ENCODE measurements at regions not wholly inside any gene's neighbourhood (a gene's known extent, or its start where the extent isn't known, plus 50 kb on each side); places are given as distances from the start of the nearest gene placed in this dataset.

GRCh38 chr2:19046986-19047780 is 311.2 kb downstream of the OSR1 start:
- no peak overlapping the region for H3K27ac ChIP-seq
- no peaks in the 10 kb centered on the region for H3K4me1 ChIP-seq (replicated peaks in 1 of 2)
- WGBS, 10 experiments, result 44 to 92% (median 82%) methylated on average over 2 to 4 of the region's 4 CpGs; no CpG with 5 or more reads in 1 of the 10 experiments
- in situ Hi-C loops (cut with MboI; ENCODE audit: low pct_unique_long_range_greater_than_20kb in 2 of 9, low sequenced_read_pairs in 9 of 9, unreplicated experiment in 9 of 9), result loop anchor here in 1 of 9 experiments (25.0 kb wide), 2 partner anchors 110 to 285 kb away; no protein-coding TSS in a partner anchor
- no peak for ATAC-seq (replicated peaks in 6 of 8)
- H3K4me3 ChIP-seq, result no peak overlapping the region

DNA sequence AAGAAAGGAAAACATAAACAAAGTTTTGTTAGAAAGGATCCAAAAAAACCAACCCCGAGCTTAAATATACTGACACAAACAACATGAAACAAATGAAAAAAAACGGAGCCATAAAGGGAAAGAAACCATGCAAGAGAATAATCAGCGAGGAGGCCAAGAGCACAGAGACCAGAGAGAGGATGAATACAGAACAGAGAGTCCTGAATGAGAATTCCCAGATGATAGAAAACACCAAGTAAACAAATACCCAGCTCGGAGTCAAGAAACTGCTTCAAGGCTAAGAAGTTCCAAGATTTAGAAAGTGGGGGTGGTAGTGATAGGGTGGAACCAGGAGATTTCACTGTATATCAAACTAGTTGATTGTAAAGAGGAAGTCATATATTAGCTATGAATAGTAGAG is 313.3 kb downstream of the OSR1 start:
- no peak overlapping the region for H3K27ac ChIP-seq
- H3K4me3 ChIP-seq, result no peak overlapping the region
- in situ Hi-C loops (cut with MboI; ENCODE audit: low pct_unique_long_range_greater_than_20kb in 2 of 9, low sequenced_read_pairs in 9 of 9, unreplicated experiment in 9 of 9), result loop anchor here in 1 of 9 experiments (25.0 kb wide), 2 partner anchors 108 to 283 kb away; no protein-coding TSS in a partner anchor
- WGBS, 10 experiments, result 64 to 92% (median 82%) methylated on average over 3 to 4 of the region's 4 CpGs; no CpG with 5 or more reads in 1 of the 10 experiments
- H3K4me1 ChIP-seq (replicated peaks in 1 of 2), result no peaks in the 10 kb centered on the region
- no peak for ATAC-seq (replicated peaks in 6 of 8)

GRCh38 chr2:19043893-19044292 is 314.5 kb downstream of the OSR1 start:
- in situ Hi-C loops (cut with MboI; ENCODE audit: low pct_unique_long_range_greater_than_20kb in 2 of 9, low sequenced_read_pairs in 9 of 9, unreplicated experiment in 9 of 9), result loop anchor here in 1 of 9 experiments (25.0 kb wide), 2 partner anchors 107 to 282 kb away; no protein-coding TSS in a partner anchor
- Histone ChIP-seq H3K4me3 (no peak overlapping the region), H3K27ac (no peak overlapping the region), H3K4me1 (replicated peaks in 1 of 2) (no peaks in the 10 kb centered on the region)
- no peak for ATAC-seq (replicated peaks in 6 of 8)
- WGBS, 10 experiments, result 60 to 100% (median 92%) methylated on average over 1 to 2 of the region's 2 CpGs; no CpG with 5 or more reads in 3 of the 10 experiments

DNA sequence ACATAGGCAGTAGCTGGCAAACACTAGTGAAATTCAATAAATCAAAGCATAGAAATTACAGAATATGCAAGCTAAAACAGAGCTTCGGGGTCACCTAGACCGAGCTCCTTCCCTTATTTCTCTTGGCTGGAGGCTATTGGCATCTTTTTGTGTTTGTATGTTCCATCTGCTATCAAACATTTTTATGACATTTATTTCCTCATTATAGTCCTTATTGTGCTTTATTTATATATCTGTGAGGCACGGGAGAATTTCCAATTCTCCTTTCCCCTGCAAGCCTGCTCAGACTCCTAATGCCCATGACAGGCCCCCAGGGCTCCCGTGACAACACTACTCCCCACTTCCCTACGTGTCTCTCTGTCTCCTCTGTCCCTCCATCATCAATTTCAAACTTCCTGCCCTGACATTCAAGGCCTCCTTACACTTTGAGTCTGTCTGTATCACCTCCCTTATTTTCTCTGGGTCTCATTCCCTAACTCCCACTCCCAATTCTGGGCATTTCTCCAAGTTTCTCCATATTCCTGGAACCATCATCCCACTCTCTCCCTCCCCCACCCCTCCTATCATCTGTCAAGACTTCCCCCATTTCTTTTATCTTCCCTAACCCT is 316.9 kb downstream of the OSR1 start:
- 48 to 100% (median 80%) methylated on average over 1 to 5 of the region's 5 CpGs; no CpG with 5 or more reads in 2 of the 10 experiments for WGBS, 10 experiments
- H3K27ac ChIP-seq, result no peak overlapping the region
- no peak overlapping the region for H3K4me3 ChIP-seq
- peaks cover 0 to 6% of the 10 kb centered on the region in 2 donors for H3K4me1 ChIP-seq (replicated peaks in 1 of 2)
- in situ Hi-C loops (cut with MboI; ENCODE audit: low pct_unique_long_range_greater_than_20kb in 2 of 9, low sequenced_read_pairs in 9 of 9, unreplicated experiment in 9 of 9), result loop anchor here in 1 of 9 experiments (25.0 kb wide), 2 partner anchors 104 to 279 kb away; no protein-coding TSS in a partner anchor
- ATAC-seq (replicated peaks in 6 of 8), result peak in 2 of 8 experiments; percentile 14 to 93

GRCh38 chr2:19038071-19039015 is 320.1 kb downstream of the OSR1 start:
- Histone ChIP-seq H3K27ac (no peak overlapping the region), H3K4me3 (no peak overlapping the region), H3K4me1 (replicated peaks in 1 of 2) (peaks cover 0 to 6% of the 10 kb centered on the region in 2 donors)
- WGBS, 10 experiments, result 0 to 83% (median 63%) methylated on average over 1 to 3 of the region's 3 CpGs
- no peak for ATAC-seq (replicated peaks in 6 of 8)
- in situ Hi-C loops (cut with MboI; ENCODE audit: low pct_unique_long_range_greater_than_20kb in 2 of 9, low sequenced_read_pairs in 9 of 9, unreplicated experiment in 9 of 9), result loop anchor here in 1 of 9 experiments (25.0 kb wide), 2 partner anchors 101 to 276 kb away; no protein-coding TSS in a partner anchor

DNA sequence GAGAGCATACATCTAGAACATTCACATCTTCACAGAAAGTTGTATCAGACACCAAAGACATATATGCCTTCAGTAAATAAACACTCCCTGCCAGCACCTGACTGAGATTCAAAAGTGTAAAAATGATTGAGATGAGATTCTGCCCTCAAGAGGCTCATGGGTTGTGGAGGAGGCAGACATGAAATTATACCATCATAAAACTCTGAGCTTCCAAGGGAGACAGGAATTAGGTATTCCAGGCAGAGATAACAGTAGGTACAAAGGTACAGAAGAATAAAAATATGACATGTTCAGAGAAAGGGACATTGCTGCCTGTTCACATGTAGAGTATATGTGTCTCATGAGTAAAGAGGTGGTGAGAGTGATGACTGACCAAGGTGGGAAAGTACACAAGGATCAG is 322.3 kb downstream of the OSR1 start:
- Histone ChIP-seq H3K4me1 (replicated peaks in 1 of 2) (peaks cover 0 to 6% of the 10 kb centered on the region in 2 donors), H3K27ac (no peak overlapping the region), H3K4me3 (no peak overlapping the region)
- no peak for ATAC-seq (replicated peaks in 6 of 8)
- in situ Hi-C loops (cut with MboI; ENCODE audit: low pct_unique_long_range_greater_than_20kb in 2 of 9, low sequenced_read_pairs in 9 of 9, unreplicated experiment in 9 of 9), result loop anchor here in 1 of 9 experiments (25.0 kb wide), 2 partner anchors 99 to 274 kb away; no protein-coding TSS in a partner anchor

DNA sequence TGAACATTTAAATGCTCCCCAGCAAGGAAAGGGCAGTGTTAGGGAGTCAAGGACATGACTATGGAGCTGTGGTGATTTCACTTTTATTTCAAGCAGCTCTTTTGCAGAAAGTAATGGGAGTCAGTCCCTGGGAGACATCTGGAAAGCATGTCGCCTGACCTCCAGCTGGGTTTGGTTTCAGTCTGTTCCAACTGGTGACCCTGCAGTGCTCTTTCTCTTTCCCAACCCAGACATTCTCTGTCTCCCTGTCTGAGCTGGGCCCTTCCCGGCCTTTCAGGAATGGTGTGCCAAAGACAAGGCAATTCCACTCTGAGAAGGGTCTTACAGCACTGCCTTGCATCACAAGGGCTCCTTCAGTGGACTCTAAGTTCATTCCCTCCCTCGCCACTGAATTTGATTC is 323.2 kb downstream of the OSR1 start:
- 60 to 100% (median 86%) methylated on average over 1 to 2 of the region's 3 CpGs; no CpG with 5 or more reads in 2 of the 10 experiments for WGBS, 10 experiments
- H3K4me3 ChIP-seq, result no peak overlapping the region
- ATAC-seq (replicated peaks in 6 of 8), result peak in 2 of 8 experiments; percentile 69 to 96
- no peak overlapping the region for H3K27ac ChIP-seq
- peaks cover 0 to 6% of the 10 kb centered on the region in 2 donors for H3K4me1 ChIP-seq (replicated peaks in 1 of 2)
- in situ Hi-C loops (cut with MboI; ENCODE audit: low pct_unique_long_range_greater_than_20kb in 2 of 9, low sequenced_read_pairs in 9 of 9, unreplicated experiment in 9 of 9), result loop anchor here in 1 of 9 experiments (25.0 kb wide), 2 partner anchors 98 to 273 kb away; no protein-coding TSS in a partner anchor

DNA sequence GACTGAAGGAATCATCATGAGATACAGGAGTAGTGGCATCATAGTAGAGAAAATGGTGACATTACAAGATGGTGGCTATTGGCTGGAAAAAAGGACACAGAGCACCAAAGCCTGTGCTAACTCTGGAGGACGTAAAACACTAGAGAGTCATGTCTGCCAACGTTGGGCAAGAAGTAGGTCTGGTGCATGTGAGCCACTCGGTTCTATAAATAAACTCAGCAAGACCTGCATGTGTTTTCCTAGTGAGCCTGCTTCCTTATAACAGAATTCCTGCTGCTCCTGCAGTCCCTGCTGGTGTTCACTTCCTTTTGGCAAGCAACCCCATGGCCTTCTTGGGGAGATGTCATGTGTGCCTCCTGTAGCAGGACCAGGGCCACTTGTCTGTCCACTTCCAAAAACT is 325.2 kb downstream of the OSR1 start:
- no peak for ATAC-seq (replicated peaks in 6 of 8)
- 64 to 100% (median 85%) methylated on average over 2 to 3 of the region's 3 CpGs; no CpG with 5 or more reads in 4 of the 10 experiments for WGBS, 10 experiments
- Histone ChIP-seq H3K4me3 (no peak overlapping the region), H3K4me1 (replicated peaks in 1 of 2) (peaks cover 0 to 1% of the 10 kb centered on the region in 2 donors), H3K27ac (no peak overlapping the region)
- in situ Hi-C loops (cut with MboI; ENCODE audit: low pct_unique_long_range_greater_than_20kb in 2 of 9, low sequenced_read_pairs in 9 of 9, unreplicated experiment in 9 of 9), result loop anchor here in 1 of 9 experiments (25.0 kb wide), 2 partner anchors 96 to 271 kb away; no protein-coding TSS in a partner anchor

DNA sequence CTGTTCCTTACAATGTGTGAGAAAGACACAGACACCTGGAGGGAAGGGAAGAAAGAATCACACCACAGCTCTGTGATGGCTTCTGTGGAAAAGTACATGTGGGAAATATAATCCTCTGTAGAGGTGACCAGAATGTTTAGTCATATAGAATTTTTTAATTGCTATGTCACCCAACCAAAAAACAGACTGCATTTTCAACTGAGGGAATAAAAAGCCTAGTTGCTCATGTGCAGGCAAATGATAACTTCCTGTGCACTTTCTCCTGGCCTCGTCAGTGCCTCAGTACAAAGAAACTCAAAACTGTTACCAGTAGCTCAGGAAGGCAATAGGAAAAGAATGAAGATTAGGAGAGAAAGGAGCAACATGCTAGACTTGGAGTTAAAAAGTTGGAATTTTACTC is 326.8 kb downstream of the OSR1 start:
- WGBS, 10 experiments, result 38 to 100% (median 80%) methylated on average over 1 of the region's 1 CpG; no CpG with 5 or more reads in 3 of the 10 experiments

DNA sequence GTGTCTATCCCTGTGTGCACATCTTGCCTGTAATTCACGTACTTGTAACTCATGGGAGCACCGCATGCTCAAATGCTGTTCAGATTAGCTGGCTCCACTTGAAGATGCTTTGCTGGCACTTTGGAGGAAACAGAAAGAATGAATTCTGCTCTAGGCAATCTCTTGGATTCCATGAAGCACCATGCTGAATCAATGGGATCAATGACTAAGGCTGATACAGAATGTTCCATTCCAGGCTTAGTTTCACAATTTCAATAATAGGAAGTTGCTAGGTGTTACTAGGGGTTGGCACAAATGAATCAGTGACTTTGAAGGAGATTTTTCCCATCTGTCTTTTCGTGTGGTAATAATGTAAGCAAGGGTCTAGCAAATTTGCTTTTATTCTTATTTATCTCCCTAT is 328.8 kb downstream of the OSR1 start:
- Histone ChIP-seq H3K27ac (no peak overlapping the region), H3K4me1 (replicated peaks in 1 of 2) (no peaks in the 10 kb centered on the region), H3K4me3 (no peak overlapping the region)
- in situ Hi-C loops (cut with MboI; ENCODE audit: low pct_unique_long_range_greater_than_20kb in 2 of 9, low sequenced_read_pairs in 9 of 9, unreplicated experiment in 9 of 9), result loop anchor here in 1 of 9 experiments (25.0 kb wide), 2 partner anchors 92 to 267 kb away; no protein-coding TSS in a partner anchor
- ATAC-seq (replicated peaks in 6 of 8), result no peak
- 29 to 94% (median 80%) methylated on average over 1 to 3 of the region's 3 CpGs; no CpG with 5 or more reads in 1 of the 10 experiments for WGBS, 10 experiments

More for the DNA sequence above, 326.8 kb downstream of the OSR1 start:
- no peak for ATAC-seq (replicated peaks in 6 of 8)
- H3K27ac ChIP-seq, result no peak overlapping the region
- no peak overlapping the region for H3K4me3 ChIP-seq
- H3K4me1 ChIP-seq (replicated peaks in 1 of 2), result no peaks in the 10 kb centered on the region
- in situ Hi-C loops (cut with MboI; ENCODE audit: low pct_unique_long_range_greater_than_20kb in 2 of 9, low sequenced_read_pairs in 9 of 9, unreplicated experiment in 9 of 9), result loop anchor here in 1 of 9 experiments (25.0 kb wide), 2 partner anchors 94 to 269 kb away; no protein-coding TSS in a partner anchor

DNA sequence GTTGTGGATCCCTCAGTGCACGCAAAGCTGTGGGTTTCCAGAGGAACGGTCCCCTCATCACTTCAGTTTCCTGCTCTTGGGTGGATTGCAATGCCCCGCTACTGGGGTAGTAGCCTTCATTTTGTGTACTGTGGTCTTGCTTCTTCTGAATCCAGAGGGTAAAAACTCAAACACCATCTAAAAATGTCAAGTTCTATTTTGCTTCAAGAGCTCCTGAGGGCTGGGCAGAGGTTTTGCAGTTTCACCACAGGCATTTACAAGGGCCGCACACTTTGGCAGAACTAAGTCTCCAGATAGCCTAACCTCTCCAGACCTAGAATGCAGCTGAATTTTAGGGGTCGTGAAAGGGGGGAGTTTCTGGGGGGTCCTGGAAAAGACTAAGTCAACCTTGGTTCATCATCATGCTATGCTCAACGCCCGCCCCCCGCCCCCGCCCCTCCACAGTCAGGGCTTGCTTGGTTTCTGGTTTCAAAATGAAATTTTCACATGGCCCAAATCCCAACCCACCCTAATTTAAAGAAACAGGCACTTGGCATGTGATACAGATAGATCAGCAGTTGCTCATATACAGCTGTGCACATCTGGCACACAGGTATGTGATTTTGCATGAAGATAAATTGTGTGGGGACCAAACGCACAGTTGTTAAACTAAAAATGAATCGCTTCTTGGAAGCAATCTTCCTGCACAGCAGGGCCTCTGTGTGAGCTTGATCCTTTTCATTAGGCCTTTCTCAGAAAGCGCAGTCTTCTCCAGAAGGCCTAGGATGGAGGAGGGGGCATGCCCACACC is 329.6 kb downstream of the OSR1 start:
- 40 to 100% (median 93%) methylated on average over 1 to 10 of the region's 12 CpGs; no CpG with 5 or more reads in 2 of the 10 experiments for WGBS, 10 experiments
- in situ Hi-C loops (cut with MboI; ENCODE audit: low pct_unique_long_range_greater_than_20kb in 2 of 9, low sequenced_read_pairs in 9 of 9, unreplicated experiment in 9 of 9), result loop anchor here in 1 of 9 experiments (25.0 kb wide), 2 partner anchors 91 to 266 kb away; no protein-coding TSS in a partner anchor

More for the DNA sequence above, 329.6 kb downstream of the OSR1 start:
- no peak for ATAC-seq (replicated peaks in 6 of 8)
- Histone ChIP-seq H3K4me3 (no peak overlapping the region), H3K4me1 (replicated peaks in 1 of 2) (no peaks in the 10 kb centered on the region), H3K27ac (no peak overlapping the region)

Measured in motor neuron (in vitro differentiated cells).